ENCODE measurements at regions not wholly inside any gene's neighbourhood (a gene's known extent, or its start where the extent isn't known, plus 50 kb on each side); places are given as distances from the start of the nearest gene placed in this dataset.
A peak's percentile ranks its signal among the peaks of the same experiment; 100 is the strongest.

- DNase-seq (ENCODE audit: low spot score) = no peak
Observed at GRCh38 chr18:34075963-34076860, 148.5 kb downstream of the NOL4 start.

- DNase-seq (ENCODE audit: low spot score) = no peak
Observed at GRCh38 chr18:34061226-34061625, 163.5 kb downstream of the NOL4 start.

GRCh38 chr18:34055227-34055626 is 169.5 kb downstream of the NOL4 start:
- no peak for DNase-seq (ENCODE audit: low spot score)

- DNase-seq (ENCODE audit: low spot score) = no peak
Observed at GRCh38 chr18:34050661-34051060, 174.1 kb downstream of the NOL4 start.

GRCh38 chr18:34049511-34049910 is 175.2 kb downstream of the NOL4 start:
- DNase-seq (ENCODE audit: low spot score) = no peak

- peak; percentile 49 for DNase-seq (ENCODE audit: low spot score)
Observed at GRCh38 chr18:34048423-34048822, 176.3 kb downstream of the NOL4 start.

DNA sequence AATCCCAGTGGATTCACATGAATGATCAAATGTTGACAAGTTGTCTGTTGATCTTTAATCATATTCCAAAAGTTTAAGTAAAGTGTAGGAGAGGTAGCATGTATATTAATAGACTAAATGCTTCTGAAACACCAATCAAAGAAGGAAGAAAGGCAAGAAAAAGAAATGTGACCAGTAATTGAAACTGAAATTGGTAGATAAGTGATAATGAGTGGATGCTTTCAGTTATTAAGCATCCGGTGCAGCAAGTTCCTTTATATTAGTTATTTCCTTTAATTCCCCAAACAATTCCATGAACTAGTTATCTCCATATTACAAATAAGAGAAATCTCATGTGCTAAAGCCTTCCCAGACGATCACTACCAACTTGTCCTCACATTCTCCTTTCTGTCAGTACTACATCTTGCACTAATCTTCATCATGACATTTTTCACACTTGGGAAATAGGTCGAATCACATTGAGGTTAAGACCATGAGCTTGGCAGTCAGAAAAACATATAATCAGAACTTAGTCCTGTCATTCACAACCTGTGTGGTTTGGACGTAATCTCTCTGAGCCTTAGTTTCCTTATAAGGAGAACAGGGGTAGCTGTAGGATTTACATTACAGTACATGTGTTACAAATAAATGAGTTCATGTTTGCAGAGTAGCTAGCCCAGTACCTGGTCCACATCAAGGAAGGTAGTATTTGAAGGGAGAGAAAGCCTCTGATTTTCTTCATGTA is 182.1 kb downstream of the NOL4 start:
- DNase-seq (ENCODE audit: low spot score) = no peak

GRCh38 chr18:34039611-34040010 is 185.1 kb downstream of the NOL4 start:
- DNase-seq (ENCODE audit: low spot score) = no peak

DNA sequence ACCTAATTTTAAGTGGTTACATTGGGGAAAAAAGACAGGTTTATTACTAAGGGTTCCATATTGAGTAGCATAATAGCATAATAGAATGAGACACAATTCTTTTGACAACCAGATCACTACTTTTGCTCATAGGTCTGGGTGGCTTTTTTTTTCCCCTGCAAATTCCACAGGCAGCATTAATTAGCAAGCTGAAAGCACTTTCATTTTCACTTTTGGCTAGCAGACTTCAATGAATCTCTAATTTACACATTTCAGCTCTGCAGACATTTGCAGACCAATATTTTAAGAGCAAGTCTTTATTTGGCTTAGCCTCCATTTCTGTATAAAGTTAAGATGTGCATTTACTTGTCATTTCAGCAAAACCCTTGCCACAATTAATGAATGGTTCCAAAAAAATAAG is 185.5 kb downstream of the NOL4 start:
- DNase-seq (ENCODE audit: low spot score) = no peak

- no peak for DNase-seq (ENCODE audit: low spot score)
Observed at GRCh38 chr18:34038086-34038485, 186.6 kb downstream of the NOL4 start.

DNA sequence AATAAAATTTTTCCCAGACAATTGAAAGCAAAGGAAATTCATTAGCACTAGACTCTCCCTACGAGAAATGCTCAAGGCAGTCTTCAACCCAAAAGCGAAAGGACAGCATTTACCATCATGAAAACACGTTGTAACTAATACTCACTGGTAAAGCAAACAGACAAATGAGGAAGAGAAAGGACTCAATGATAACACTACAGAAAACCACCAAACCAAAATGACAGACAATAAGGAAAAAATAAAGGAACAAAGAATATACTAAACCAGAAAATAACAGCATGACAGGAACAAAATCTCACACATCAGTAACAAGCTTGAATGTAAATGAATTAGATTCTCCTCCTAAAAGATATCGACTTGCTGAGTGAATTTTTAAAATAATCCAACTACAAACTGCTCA is 190.7 kb downstream of the NOL4 start:
- no peak for DNase-seq (ENCODE audit: low spot score)

GRCh38 chr18:34031810-34032209 is 192.9 kb downstream of the NOL4 start:
- no peak for DNase-seq (ENCODE audit: low spot score)

- DNase-seq (ENCODE audit: low spot score) = no peak
Observed at GRCh38 chr18:34028324-34028723, 196.4 kb downstream of the NOL4 start.

DNA sequence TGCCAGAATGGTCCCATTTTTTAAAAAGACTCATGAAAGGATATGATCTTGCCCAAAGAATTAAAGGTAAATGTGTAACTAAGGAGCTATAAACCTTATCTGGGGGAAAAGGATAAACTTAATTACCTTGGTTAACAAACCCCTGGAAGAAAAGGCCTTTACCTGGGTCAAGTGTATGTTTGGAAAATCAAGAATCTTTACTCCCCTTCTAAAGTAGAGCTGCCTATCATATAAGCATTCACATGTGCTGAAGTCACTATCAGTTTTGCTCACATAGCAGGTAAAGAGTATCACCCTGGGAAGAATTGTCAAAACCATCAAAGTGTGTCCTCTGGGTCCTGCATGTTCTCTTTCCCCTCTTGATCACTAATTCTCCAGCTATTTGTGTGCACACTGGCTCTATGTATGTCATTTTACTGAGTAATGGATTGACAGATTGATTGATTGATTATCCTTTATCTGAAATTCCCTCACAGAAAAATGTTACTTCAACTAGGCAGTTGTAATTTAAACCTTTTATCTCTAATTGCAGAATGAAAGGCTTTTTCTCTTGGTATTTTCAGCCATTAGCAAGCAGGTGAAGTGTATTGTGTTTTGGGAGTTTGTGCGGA is 199.4 kb downstream of the NOL4 start:
- no peak for DNase-seq (ENCODE audit: low spot score)

GRCh38 chr18:34023471-34023870 is 201.2 kb downstream of the NOL4 start:
- no peak for DNase-seq (ENCODE audit: low spot score)

- DNase-seq (ENCODE audit: low spot score) = no peak
Observed at GRCh38 chr18:34018336-34018735, 206.4 kb downstream of the NOL4 start.

DNA sequence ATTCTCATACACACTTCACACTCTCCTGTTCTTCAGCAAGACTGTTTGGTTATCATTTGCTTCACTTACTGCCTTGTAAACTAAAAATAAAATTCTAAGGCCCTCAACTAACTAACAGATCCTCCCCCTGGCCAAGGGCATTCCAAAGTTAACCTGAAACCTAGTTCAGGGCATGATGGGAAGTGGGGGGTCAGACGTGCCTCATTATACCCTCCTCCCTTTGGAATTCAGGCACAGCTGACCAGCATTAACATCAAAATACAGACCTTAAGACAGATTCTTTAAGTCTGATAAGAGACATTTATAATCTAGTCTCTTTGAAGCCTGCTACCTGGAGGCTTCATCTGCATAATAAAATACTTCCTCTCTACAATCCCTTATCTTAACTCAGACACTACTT is 221.0 kb downstream of the NOL4 start:
- no peak for DNase-seq (ENCODE audit: low spot score)

DNA sequence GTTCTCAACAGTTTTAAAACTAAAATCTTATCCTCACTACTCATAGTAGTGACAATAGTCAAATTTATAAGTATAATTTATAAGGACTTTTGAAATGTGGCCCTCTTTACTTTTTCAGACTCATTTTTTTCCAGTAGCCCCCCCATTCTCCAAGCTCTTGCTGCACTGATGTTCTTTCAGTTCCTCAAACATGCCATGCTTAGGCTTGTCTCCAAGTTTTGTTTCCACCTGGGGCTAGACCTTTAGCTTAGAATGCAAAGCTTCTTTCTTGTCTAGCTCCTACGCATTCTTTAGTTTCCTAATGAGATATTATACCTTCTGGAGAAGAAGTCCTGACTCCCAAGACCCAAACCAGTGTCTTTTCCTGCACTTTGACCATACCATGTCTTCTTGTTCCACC is 222.6 kb downstream of the NOL4 start:
- no peak for DNase-seq (ENCODE audit: low spot score)

- DNase-seq (ENCODE audit: low spot score) = no peak
Observed at GRCh38 chr18:34001376-34001775, 223.3 kb downstream of the NOL4 start.

DNA sequence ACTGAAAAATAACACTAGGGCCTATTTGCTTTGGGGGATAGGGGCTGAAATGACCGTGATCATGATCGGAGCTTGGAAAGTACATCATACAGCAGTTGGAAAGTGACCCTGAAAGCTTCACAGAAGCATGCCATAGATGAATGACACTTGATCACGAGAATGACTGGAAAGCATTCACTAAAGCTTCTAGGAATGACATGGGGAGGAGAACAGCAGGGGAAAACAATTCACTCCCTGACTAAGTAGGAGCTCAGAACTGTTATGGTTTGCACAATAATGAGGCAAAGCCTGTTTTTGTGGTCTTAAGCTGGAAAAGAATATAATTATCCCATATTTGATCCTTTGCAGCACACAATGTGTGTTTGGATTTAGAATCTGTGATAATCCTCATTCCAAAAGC is 237.5 kb downstream of the NOL4 start:
- no peak for DNase-seq (ENCODE audit: low spot score)

GRCh38 chr18:33983126-33983525 is 241.6 kb downstream of the NOL4 start:
- no peak for DNase-seq (ENCODE audit: low spot score)

DNA sequence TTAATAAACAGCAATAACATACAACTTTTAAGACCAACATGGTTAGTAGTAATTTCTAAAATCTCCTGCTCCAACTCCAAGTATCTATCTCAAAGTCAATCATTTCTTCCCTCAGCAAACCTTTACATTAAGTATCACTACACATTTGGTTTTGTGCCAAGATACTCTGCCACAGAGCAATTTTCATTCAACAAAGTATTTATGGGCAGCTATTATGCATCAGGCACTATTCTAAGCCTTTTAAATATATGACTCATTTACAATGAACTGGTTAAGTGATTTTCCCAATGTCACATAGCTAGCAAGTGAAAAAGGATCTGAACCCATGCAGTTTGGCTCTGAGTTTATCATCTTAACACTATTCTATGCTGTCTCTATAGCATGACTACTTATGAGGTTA is 264.3 kb downstream of the NOL4 start:
- no peak for DNase-seq (ENCODE audit: low spot score)

DNA sequence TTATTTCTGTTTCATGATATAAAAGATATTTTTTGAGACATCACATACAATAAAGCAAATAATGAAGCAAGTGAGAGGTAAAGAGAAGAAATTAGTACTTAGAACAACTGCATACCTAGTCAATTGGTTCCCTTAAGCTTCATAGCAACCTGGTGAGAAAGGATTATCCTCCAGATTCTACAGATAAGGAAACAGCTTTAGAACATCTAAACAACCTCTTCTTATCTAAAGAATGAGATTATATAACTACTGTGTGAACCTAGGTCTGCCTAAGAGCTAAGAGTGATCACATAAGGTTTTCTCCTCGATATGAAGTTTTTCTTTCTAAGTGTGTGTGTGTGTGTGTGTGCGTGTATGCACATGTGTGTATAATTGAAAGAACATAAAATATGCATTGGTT is 265.1 kb downstream of the NOL4 start:
- DNase-seq (ENCODE audit: low spot score) = no peak
